ENCODE measurements at regions not wholly inside any gene's neighbourhood (a gene's known extent, or its start where the extent isn't known, plus 50 kb on each side); places are given as distances from the start of the nearest gene placed in this dataset.

GRCh38 chr1:47664356-47664755 lies 226.5 kb downstream of the FOXD2 start:
- TF ChIP-seq, protein P1, sequence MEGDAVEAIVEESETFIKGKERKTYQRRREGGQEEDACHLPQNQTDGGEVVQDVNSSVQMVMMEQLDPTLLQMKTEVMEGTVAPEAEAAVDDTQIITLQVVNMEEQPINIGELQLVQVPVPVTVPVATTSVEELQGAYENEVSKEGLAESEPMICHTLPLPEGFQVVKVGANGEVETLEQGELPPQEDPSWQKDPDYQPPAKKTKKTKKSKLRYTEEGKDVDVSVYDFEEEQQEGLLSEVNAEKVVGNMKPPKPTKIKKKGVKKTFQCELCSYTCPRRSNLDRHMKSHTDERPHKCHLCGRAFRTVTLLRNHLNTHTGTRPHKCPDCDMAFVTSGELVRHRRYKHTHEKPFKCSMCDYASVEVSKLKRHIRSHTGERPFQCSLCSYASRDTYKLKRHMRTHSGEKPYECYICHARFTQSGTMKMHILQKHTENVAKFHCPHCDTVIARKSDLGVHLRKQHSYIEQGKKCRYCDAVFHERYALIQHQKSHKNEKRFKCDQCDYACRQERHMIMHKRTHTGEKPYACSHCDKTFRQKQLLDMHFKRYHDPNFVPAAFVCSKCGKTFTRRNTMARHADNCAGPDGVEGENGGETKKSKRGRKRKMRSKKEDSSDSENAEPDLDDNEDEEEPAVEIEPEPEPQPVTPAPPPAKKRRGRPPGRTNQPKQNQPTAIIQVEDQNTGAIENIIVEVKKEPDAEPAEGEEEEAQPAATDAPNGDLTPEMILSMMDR (IDR thresholded peaks at IDR 0.05; ENCODE audit: control extremely low read depth in 1 of 3, insufficient read depth in 1 of 3, low read depth in 1 of 3, low read length in 3 of 3): no peak
- TF ChIP-seq ATF3 (IDR thresholded peaks at IDR 0.05; ENCODE audit: insufficient read depth, low read depth, low read length): no peak
- TF ChIP-seq MAX (IDR thresholded peaks at IDR 0.05): no peak
- TF ChIP-seq NRF1 (IDR thresholded peaks at IDR 0.05; ENCODE audit: low read depth, low read length): no peak
- TF ChIP-seq PHF8 (conservative IDR thresholded peaks at IDR 0.05; ENCODE audit: low read depth, low read length): no peak
- TF ChIP-seq SIRT6 (IDR thresholded peaks at IDR 0.05; ENCODE audit: low read length): no peak
- no peak for TF ChIP-seq JUND (IDR thresholded peaks at IDR 0.05; ENCODE audit: low read length)

Measured in H1 (cell line).